ENCODE measurements at regions not wholly inside any gene's neighbourhood (a gene's known extent, or its start where the extent isn't known, plus 50 kb on each side); places are given as distances from the start of the nearest gene placed in this dataset.

DNA sequence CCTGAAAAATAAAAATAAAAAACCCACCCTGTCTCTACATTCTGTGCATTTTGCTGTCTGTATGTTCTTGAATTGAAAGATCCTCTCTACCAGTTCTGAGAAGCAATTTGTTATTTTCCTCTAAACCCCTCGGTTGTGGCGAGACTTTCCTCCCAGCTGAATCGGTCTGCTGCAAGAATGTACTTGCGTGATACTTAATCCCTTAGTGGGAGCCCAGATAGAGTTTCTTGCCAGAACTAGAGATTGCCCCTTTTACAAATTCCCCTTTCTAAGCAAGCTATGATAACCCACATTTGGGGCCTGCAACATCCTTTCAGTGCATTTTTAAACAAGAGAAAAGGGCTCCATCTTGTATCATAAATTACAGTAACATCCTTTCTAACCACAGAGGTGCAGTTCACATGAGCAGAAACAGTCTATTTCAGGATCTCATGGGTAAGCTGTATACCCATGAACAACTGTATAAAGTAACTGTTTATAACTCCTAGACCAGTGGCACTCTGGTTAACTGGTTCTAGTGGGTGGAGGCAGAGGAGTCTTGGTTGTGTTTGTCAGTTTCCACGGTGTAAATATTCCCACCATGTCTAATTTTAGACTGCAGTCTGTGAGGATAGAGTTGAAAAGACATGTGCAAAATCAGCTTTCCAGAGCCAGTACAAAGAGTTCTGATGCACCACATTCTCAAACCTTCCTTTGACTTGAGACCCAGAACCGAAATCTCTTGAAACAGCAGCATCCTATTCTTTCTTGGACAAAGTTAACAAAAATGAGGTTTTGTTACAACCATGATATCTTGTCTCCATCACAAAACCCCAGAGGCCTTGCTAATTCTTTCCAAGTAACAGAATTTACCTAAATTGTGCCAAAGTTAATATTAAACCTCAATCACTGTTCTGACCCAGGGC lies 113.1 kb upstream of the ZNF217 start:
- peak in 7 of 9 donors; percentile 29 to 71 (median 58) for DNase-seq
- Mint-ChIP-seq H3K4me3 (peak overlapping the region; percentile 61 to 88 (median 77)), H3K27me3 (no peaks in the 10 kb centered on the region), H3K36me3 (peaks cover 0 to 1% (median 0%) of the 10 kb centered on the region in 5 donors), H3K27ac (peak overlapping the region; percentile 91 to 100 (median 96)), H3K9me3 (no peaks in the 10 kb centered on the region), H3K4me1 (peaks cover 29 to 57% (median 55%) of the 10 kb centered on the region in 7 donors)
- ATAC-seq = peak; percentile 72
- Histone ChIP-seq H3K27ac (ENCODE audit: low read depth, low read length) (peak overlapping the region; percentile 58), H3K4me3 (ENCODE audit: low read length) (no peak overlapping the region), H3K9me3 (ENCODE audit: control insufficient read depth in 2 of 3, low read length in 3 of 3) (no peaks in the 10 kb centered on the region), H3K36me3 (ENCODE audit: control insufficient read depth in 2 of 3, insufficient read depth in 3 of 3, low read length in 3 of 3) (no peaks in the 10 kb centered on the region), H3K27me3 (ENCODE audit: control insufficient read depth in 2 of 2, insufficient read depth in 2 of 2, low read length in 2 of 2) (no peaks in the 10 kb centered on the region), H3K4me1 (ENCODE audit: control insufficient read depth in 2 of 2, insufficient read depth in 2 of 2, low read length in 2 of 2) (peaks cover 22 to 42% of the 10 kb centered on the region in 2 donors)
- POLR2A ChIA-PET = interaction anchor here (0.6 to 3.3 kb wide), 19 partner anchors 8 to 166 kb away, joined by 3 to 25 read pairs (median 4); partner anchors contain the start of gene ZNF217
- intact Hi-C loops (cut with micrococcal nuclease) = loop anchor here (1.0 to 5.0 kb wide), 16 partner anchors 13 to 634 kb away; no protein-coding TSS in a partner anchor
- CTCF ChIA-PET = interaction anchor here (0.6 to 1.7 kb wide), 10 partner anchors 21 to 1313 kb away, joined by 3 to 6 read pairs (median 4); no protein-coding TSS in a partner anchor

DNA sequence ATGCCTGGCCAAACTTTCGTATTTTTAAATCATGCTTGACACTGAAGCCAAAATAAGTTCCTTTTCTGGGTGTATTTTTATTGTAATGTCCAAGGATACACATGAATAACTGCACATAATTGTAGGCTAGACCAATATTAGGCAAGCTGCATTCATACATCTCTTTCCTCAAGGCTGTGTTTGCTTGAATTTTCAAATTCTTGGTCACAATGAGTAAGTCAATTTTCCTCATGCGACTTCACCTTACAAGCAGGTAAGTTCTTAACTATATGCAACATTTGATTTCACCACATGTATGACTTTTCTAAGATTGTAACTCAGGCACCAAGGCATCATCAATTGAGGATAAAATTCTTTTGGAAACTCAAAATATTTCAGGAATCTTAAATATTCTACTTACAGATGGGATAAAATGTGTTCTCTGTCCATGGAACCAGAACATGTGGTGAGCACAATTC lies 112.4 kb upstream of the ZNF217 start:
- ChIA-PET CTCF (interaction anchor here (0.6 to 1.7 kb wide), 9 partner anchors 20 to 1312 kb away, joined by 3 to 6 read pairs (median 4); no protein-coding TSS in a partner anchor), POLR2A (interaction anchor here (0.6 to 3.3 kb wide), 18 partner anchors 7 to 166 kb away, joined by 3 to 25 read pairs (median 5); partner anchors contain the start of gene ZNF217)
- ATAC-seq (no peak), DNase-seq (no peak)
- Histone ChIP-seq H3K27me3 (ENCODE audit: control insufficient read depth in 2 of 2, insufficient read depth in 2 of 2, low read length in 2 of 2) (no peaks in the 10 kb centered on the region), H3K36me3 (ENCODE audit: control insufficient read depth in 2 of 3, insufficient read depth in 3 of 3, low read length in 3 of 3) (no peaks in the 10 kb centered on the region), H3K9me3 (ENCODE audit: control insufficient read depth in 2 of 3, low read length in 3 of 3) (no peaks in the 10 kb centered on the region), H3K4me1 (ENCODE audit: control insufficient read depth in 2 of 2, insufficient read depth in 2 of 2, low read length in 2 of 2) (peaks cover 26 to 43% of the 10 kb centered on the region in 2 donors), H3K4me3 (ENCODE audit: low read length) (no peak overlapping the region), H3K27ac (ENCODE audit: low read depth, low read length) (peak overlapping the region; percentile 58)
- Mint-ChIP-seq H3K4me1 (peaks cover 33 to 55% (median 53%) of the 10 kb centered on the region in 7 donors), H3K4me3 (peak overlapping the region; percentile 61 to 88 (median 77)), H3K36me3 (peaks cover 0 to 1% (median 0%) of the 10 kb centered on the region in 5 donors), H3K9me3 (peaks cover 0 to under 1% (median 0%) of the 10 kb centered on the region in 11 donors), H3K27me3 (no peaks in the 10 kb centered on the region), H3K27ac (peak overlapping the region; percentile 91 to 100 (median 96))
- intact Hi-C loops (cut with micrococcal nuclease) = loop anchor here (1.0 to 5.0 kb wide), 16 partner anchors 13 to 634 kb away; no protein-coding TSS in a partner anchor

DNA sequence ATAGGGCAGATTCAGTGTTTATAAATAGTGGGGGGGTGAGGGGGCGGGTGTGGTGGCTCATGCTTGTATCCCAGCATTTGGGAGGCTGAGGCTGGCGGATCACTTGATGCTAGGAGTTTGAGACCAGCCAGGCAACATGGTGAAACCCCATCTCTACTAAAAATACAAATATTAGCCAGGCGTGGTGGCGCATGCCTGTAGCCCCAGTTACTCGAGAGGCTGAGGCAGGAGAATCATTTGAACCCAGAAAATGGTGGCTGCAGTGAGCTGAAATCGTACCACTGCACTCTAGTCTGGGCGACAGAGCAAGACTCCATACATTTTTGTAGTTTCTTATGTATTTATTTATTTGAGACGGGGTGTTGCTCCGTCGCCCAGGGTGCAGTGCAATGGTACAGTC lies 109.0 kb upstream of the ZNF217 start:
- H3K9me3 Mint-ChIP-seq = peaks cover 0 to 3% (median 0%) of the 10 kb centered on the region in 11 donors
- H3K27me3 ChIP-seq (ENCODE audit: control insufficient read depth in 2 of 2, insufficient read depth in 2 of 2, low read length in 2 of 2) = no peaks in the 10 kb centered on the region
- peaks cover 24 to 49% (median 41%) of the 10 kb centered on the region in 7 donors for H3K4me1 Mint-ChIP-seq
- H3K36me3 Mint-ChIP-seq = peaks cover 0 to 2% (median 0%) of the 10 kb centered on the region in 5 donors
- no peak for ATAC-seq
- no peak overlapping the region for H3K27ac ChIP-seq (ENCODE audit: low read depth, low read length)
- peaks cover 21 to 28% of the 10 kb centered on the region in 2 donors for H3K4me1 ChIP-seq (ENCODE audit: control insufficient read depth in 2 of 2, insufficient read depth in 2 of 2, low read length in 2 of 2)
- no peak for DNase-seq
- no peaks in the 10 kb centered on the region for H3K9me3 ChIP-seq (ENCODE audit: control insufficient read depth in 2 of 3, low read length in 3 of 3)
- CTCF ChIA-PET = no interaction called here
- POLR2A ChIA-PET = interaction anchor here (1.1 to 1.9 kb wide), 2 partner anchors 23 to 162 kb away, joined by 4 read pairs; no protein-coding TSS in a partner anchor
- H3K36me3 ChIP-seq (ENCODE audit: control insufficient read depth in 2 of 3, insufficient read depth in 3 of 3, low read length in 3 of 3) = no peaks in the 10 kb centered on the region
- H3K4me3 ChIP-seq (ENCODE audit: low read length) = no peak overlapping the region
- H3K27ac Mint-ChIP-seq = no peak overlapping the region
- intact Hi-C loops (cut with micrococcal nuclease) = no loop called here
- no peaks in the 10 kb centered on the region for H3K27me3 Mint-ChIP-seq
- no peak overlapping the region for H3K4me3 Mint-ChIP-seq

DNA sequence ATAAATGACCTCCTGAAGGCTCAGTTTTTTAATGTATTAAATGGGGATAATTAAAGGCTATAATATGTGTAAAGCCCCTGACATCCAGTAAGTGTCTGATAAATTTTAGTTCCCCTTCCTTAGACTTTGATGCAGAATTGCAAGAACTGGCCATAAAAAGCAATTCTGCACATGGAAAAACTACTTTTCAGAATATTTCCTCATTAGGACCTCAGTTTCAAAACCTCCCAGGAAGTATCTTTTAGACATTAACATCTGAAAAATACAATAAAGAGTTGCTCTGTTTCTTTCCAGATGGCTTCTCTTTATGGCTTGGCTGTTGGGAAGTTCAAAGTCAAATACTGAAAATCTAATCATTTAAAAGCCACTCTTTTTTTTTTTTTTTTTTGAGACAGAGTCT lies 106.3 kb upstream of the ZNF217 start:
- no peaks in the 10 kb centered on the region for H3K27me3 Mint-ChIP-seq
- ChIA-PET POLR2A (no interaction called here), CTCF (no interaction called here)

DNA sequence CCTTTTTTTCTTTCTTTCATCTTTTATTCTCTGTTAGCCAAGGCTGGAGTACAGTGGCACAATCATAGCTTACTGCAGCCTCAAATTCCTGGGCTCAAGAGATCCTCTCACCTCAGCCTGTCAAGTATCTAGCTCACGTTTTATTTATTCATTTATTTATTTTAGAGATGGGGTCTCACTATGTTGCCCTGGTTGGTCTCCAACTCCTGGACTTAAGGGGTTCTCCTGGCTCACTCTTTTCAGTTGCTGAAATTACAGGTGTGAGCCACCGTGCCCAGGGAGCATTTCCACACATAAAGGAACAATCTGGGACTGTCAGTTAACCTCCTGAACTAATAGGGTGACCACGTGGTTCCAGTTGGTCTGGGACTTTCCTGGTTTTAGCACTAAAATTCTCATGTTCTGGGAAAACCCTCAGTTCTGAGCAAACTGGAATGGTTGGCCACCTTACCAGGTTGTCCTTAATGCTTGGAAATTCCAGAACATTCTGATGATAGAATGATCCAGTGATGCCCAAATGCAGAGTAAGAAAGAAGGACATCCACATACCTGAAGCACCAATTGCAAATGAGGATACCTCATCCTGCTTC lies 105.5 kb upstream of the ZNF217 start:
- intact Hi-C loops (cut with micrococcal nuclease) = no loop called here
- Mint-ChIP-seq H3K4me1 (peaks cover 15 to 32% (median 22%) of the 10 kb centered on the region in 7 donors), H3K27ac (peak overlapping the region in 6 of 9 donors; percentile 1 to 88 (median 51)), H3K27me3 (no peaks in the 10 kb centered on the region), H3K4me3 (no peak overlapping the region), H3K9me3 (peaks cover 0 to 3% (median 0%) of the 10 kb centered on the region in 11 donors), H3K36me3 (peaks cover 0 to 2% (median 0%) of the 10 kb centered on the region in 5 donors)
- DNase-seq = no peak
- H3K27me3 ChIP-seq (ENCODE audit: control insufficient read depth in 2 of 2, insufficient read depth in 2 of 2, low read length in 2 of 2) = no peaks in the 10 kb centered on the region
- no peak overlapping the region for H3K27ac ChIP-seq (ENCODE audit: low read depth, low read length)
- no peak for ATAC-seq
- no peak overlapping the region for H3K4me3 ChIP-seq (ENCODE audit: low read length)
- POLR2A ChIA-PET = interaction anchor here (0.5 to 1.3 kb wide), 4 partner anchors 9 to 597 kb away, joined by 3 read pairs; no protein-coding TSS in a partner anchor
- no peaks in the 10 kb centered on the region for H3K36me3 ChIP-seq (ENCODE audit: control insufficient read depth in 2 of 3, insufficient read depth in 3 of 3, low read length in 3 of 3)
- H3K4me1 ChIP-seq (ENCODE audit: control insufficient read depth in 2 of 2, insufficient read depth in 2 of 2, low read length in 2 of 2) = peaks cover 7 to 8% of the 10 kb centered on the region in 2 donors
- CTCF ChIA-PET = interaction anchor here (0.6 kb wide), 1 partner anchor 56 kb away, joined by 3 read pairs; no protein-coding TSS in a partner anchor
- no peaks in the 10 kb centered on the region for H3K9me3 ChIP-seq (ENCODE audit: control insufficient read depth in 2 of 3, low read length in 3 of 3)

More for the DNA sequence above, 106.3 kb upstream of the ZNF217 start:
- no peak overlapping the region for H3K4me3 ChIP-seq (ENCODE audit: low read length)
- Mint-ChIP-seq H3K36me3 (peaks cover 0 to 2% (median 0%) of the 10 kb centered on the region in 5 donors), H3K27ac (peak overlapping the region in 3 of 9 donors; percentile 18 to 82 (median 66)), H3K4me1 (peaks cover 15 to 35% (median 22%) of the 10 kb centered on the region in 7 donors), H3K4me3 (no peak overlapping the region), H3K9me3 (peaks cover 0 to 3% (median 0%) of the 10 kb centered on the region in 11 donors)
- intact Hi-C loops (cut with micrococcal nuclease) = loop anchor here in 1 of 2 donors (1.0 kb wide), 1 partner anchor 8 kb away; no protein-coding TSS in a partner anchor
- no peaks in the 10 kb centered on the region for H3K27me3 ChIP-seq (ENCODE audit: control insufficient read depth in 2 of 2, insufficient read depth in 2 of 2, low read length in 2 of 2)
- no peaks in the 10 kb centered on the region for H3K9me3 ChIP-seq (ENCODE audit: control insufficient read depth in 2 of 3, low read length in 3 of 3)
- no peaks in the 10 kb centered on the region for H3K36me3 ChIP-seq (ENCODE audit: control insufficient read depth in 2 of 3, insufficient read depth in 3 of 3, low read length in 3 of 3)
- H3K27ac ChIP-seq (ENCODE audit: low read depth, low read length) = no peak overlapping the region
- ATAC-seq = no peak
- DNase-seq = no peak
- H3K4me1 ChIP-seq (ENCODE audit: control insufficient read depth in 2 of 2, insufficient read depth in 2 of 2, low read length in 2 of 2) = peaks cover 7 to 8% of the 10 kb centered on the region in 2 donors
